IPS DF 6.9 (cell line): ENCODE measurements at regions not wholly inside any gene's neighbourhood (a gene's known extent, or its start where the extent isn't known, plus 50 kb on each side); places are given as distances from the start of the nearest gene placed in this dataset.
"Not testable (repeated sequence)": the region's sequence is repeated elsewhere in the genome, so short reads cannot be mapped to it uniquely, and the experiment has no call there.

Experiments
- DNase-seq: peaks from one replicate; pipeline ENCODE4 v3.0.0-alpha.2; 2013; ENCODE audit warnings: low read depth, low spot score
- H3K27ac ChIP-seq: one replicate; pipeline ENCODE4 v1.5.1; 2013; ENCODE audit warnings: low read length, control low read depth
- H3K27me3 ChIP-seq: 2 replicates; pipeline ENCODE4 v1.6.1; 2013; ENCODE audit warnings: mild to moderate bottlenecking, low read length; ENCODE audit not compliant: control insufficient read depth, insufficient read depth
- H3K36me3 ChIP-seq: 2 replicates; pipeline ENCODE4 v1.6.1; 2013; ENCODE audit warnings: low read length; ENCODE audit not compliant: control insufficient read depth, insufficient read depth
- H3K4me1 ChIP-seq: 2 replicates; pipeline ENCODE4 v1.6.1; 2013; ENCODE audit warnings: low read length; ENCODE audit not compliant: control insufficient read depth, insufficient read depth
- H3K4me3 ChIP-seq: 2 replicates; pipeline ENCODE4 v1.5.1; 2013; ENCODE audit warnings: mild to moderate bottlenecking, low read length
- H3K9me3 ChIP-seq: 2 replicates; pipeline ENCODE4 v1.6.1; 2013; ENCODE audit warnings: low read length, inconsistent platforms; ENCODE audit not compliant: control insufficient read depth, insufficient read depth
- WGBS: extraction: QIAGEN DNeasy Blood & Tissue Kit; methylation state at CpG from one replicate; pipeline ENCODE4 v1.1.7; 2013; ENCODE audit warnings: mixed read lengths, missing lambda C conversion rate; ENCODE audit not compliant: insufficient read length, insufficient coverage; 5-methylcytosine and 5-hydroxymethylcytosine counted together

GRCh38 chr10:2205406-2205805 is 468.1 kb upstream of the ADARB2 start:
- H3K9me3 ChIP-seq, result no peaks in the 10 kb centered on the region; the same call in 1 of the 2 replicates
- no peak for DNase-seq
- H3K4me3 ChIP-seq, result no peak overlapping the region
- H3K27me3 ChIP-seq, result no peaks in the 10 kb centered on the region
- H3K36me3 ChIP-seq, result no peaks in the 10 kb centered on the region
- no CpG with 5 or more reads among the region's 2 CpGs for WGBS
- H3K4me1 ChIP-seq, result peaks cover 1% of the 10 kb centered on the region; the same call in 1 of the 2 replicates
- H3K27ac ChIP-seq, result no peak overlapping the region

- Histone ChIP-seq H3K4me3 (no peak overlapping the region), H3K36me3 (no peaks in the 10 kb centered on the region), H3K27ac (no peak overlapping the region), H3K4me1 (peaks cover 1% of the 10 kb centered on the region; the same call in 1 of the 2 replicates), H3K9me3 (no peaks in the 10 kb centered on the region; the same call in 1 of the 2 replicates), H3K27me3 (no peaks in the 10 kb centered on the region)
- no peak for DNase-seq
- no CpG with 5 or more reads among the region's 8 CpGs for WGBS
These were observed 465.1 kb upstream of the ADARB2 start for GRCh38 chr10:2202401-2202800.

GRCh38 chr10:2201534-2202099 is 464.3 kb upstream of the ADARB2 start:
- Histone ChIP-seq H3K27me3 (no peaks in the 10 kb centered on the region), H3K4me1 (peaks cover 1% of the 10 kb centered on the region; the same call in 1 of the 2 replicates), H3K27ac (no peak overlapping the region), H3K9me3 (no peaks in the 10 kb centered on the region; the same call in 1 of the 2 replicates), H3K4me3 (no peak overlapping the region), H3K36me3 (no peaks in the 10 kb centered on the region)
- peak; percentile 72 for DNase-seq
- no CpG with 5 or more reads among the region's 6 CpGs for WGBS

- Histone ChIP-seq H3K27me3 (no peaks in the 10 kb centered on the region), H3K4me3 (no peak overlapping the region), H3K9me3 (no peaks in the 10 kb centered on the region; the same call in 1 of the 2 replicates), H3K36me3 (no peaks in the 10 kb centered on the region), H3K4me1 (peaks cover 1% of the 10 kb centered on the region; the same call in 1 of the 2 replicates), H3K27ac (no peak overlapping the region)
- no peak for DNase-seq
These were observed 460.3 kb upstream of the ADARB2 start for GRCh38 chr10:2197663-2198062.

- no peak for DNase-seq
- H3K4me1 ChIP-seq, result no peaks in the 10 kb centered on the region
- H3K27me3 ChIP-seq, result no peaks in the 10 kb centered on the region
- no peaks in the 10 kb centered on the region; the same call in 1 of the 2 replicates for H3K9me3 ChIP-seq
- no peak overlapping the region for H3K4me3 ChIP-seq
- no peaks in the 10 kb centered on the region for H3K36me3 ChIP-seq
- no peak overlapping the region for H3K27ac ChIP-seq
- no CpG with 5 or more reads among the region's 4 CpGs for WGBS
These were observed 458.9 kb upstream of the ADARB2 start for GRCh38 chr10:2196272-2196671.

GRCh38 chr10:2189356-2189755 is 452.0 kb upstream of the ADARB2 start:
- not testable (repeated sequence) for H3K27me3 ChIP-seq, H3K4me3 ChIP-seq, H3K9me3 ChIP-seq, DNase-seq, H3K27ac ChIP-seq, H3K4me1 ChIP-seq, H3K36me3 ChIP-seq
- no CpG with 5 or more reads among the region's 4 CpGs for WGBS

- Histone ChIP-seq H3K27ac (no peak overlapping the region), H3K27me3 (no peaks in the 10 kb centered on the region), H3K4me1 (no peaks in the 10 kb centered on the region), H3K36me3 (no peaks in the 10 kb centered on the region), H3K4me3 (no peak overlapping the region), H3K9me3 (no peaks in the 10 kb centered on the region)
- no peak for DNase-seq
- no CpG with 5 or more reads among the region's 4 CpGs for WGBS
These were observed 451.0 kb upstream of the ADARB2 start for GRCh38 chr10:2188371-2188770.

- no CpG with 5 or more reads among the region's 2 CpGs for WGBS
These were observed 436.0 kb upstream of the ADARB2 start for GRCh38 chr10:2173327-2173726.

GRCh38 chr10:2165771-2166460 is 428.6 kb upstream of the ADARB2 start:
- DNase-seq, result no peak
- Histone ChIP-seq H3K9me3 (no peaks in the 10 kb centered on the region), H3K27me3 (no peaks in the 10 kb centered on the region), H3K36me3 (no peaks in the 10 kb centered on the region), H3K4me3 (no peak overlapping the region), H3K4me1 (no peaks in the 10 kb centered on the region), H3K27ac (no peak overlapping the region)
- WGBS, result no CpG with 5 or more reads among the region's 18 CpGs

More at GRCh38 chr10:2173327-2173726, 436.0 kb upstream of the ADARB2 start:
- DNase-seq, result no peak
- no peaks in the 10 kb centered on the region for H3K4me1 ChIP-seq
- H3K4me3 ChIP-seq, result no peak overlapping the region
- no peaks in the 10 kb centered on the region for H3K36me3 ChIP-seq
- H3K27me3 ChIP-seq, result no peaks in the 10 kb centered on the region
- H3K27ac ChIP-seq, result no peak overlapping the region
- H3K9me3 ChIP-seq, result no peaks in the 10 kb centered on the region

- no peaks in the 10 kb centered on the region for H3K4me1 ChIP-seq
- H3K9me3 ChIP-seq, result no peaks in the 10 kb centered on the region
- WGBS, result no CpG with 5 or more reads among the region's 4 CpGs
- no peak overlapping the region for H3K27ac ChIP-seq
- H3K36me3 ChIP-seq, result no peaks in the 10 kb centered on the region
- DNase-seq, result no peak
- H3K27me3 ChIP-seq, result no peaks in the 10 kb centered on the region
- H3K4me3 ChIP-seq, result no peak overlapping the region
These were observed 413.0 kb upstream of the ADARB2 start for GRCh38 chr10:2150288-2150687.
